GM23338 (cell line): ENCODE measurements at regions not wholly inside any gene's neighbourhood (a gene's known extent, or its start where the extent isn't known, plus 50 kb on each side); places are given as distances from the start of the nearest gene placed in this dataset.

ENCODE experiments used
- ATAC-seq: fragments of 200-7000 bp; cut with Tn5 transposase; 3 replicates; pipeline ENCODE4 v1.9.1; 2020
- DNase-seq: peaks from one replicate; pipeline ENCODE4 v3.0.0-alpha.2; 2015; ENCODE audit warnings: low spot score
- H2AFZ ChIP-seq: fragments of 200-600 bp; sonication (generic); 2 replicates; pipeline ENCODE4 v1.8.0; 2016; ENCODE audit warnings: antibody characterized with exemption, mild to moderate bottlenecking, moderate library complexity
- H3F3A ChIP-seq: fragments of 200-600 bp; sonication (generic); replicated peaks from 2 replicates; pipeline ENCODE4 v1.8.0; 2017; ENCODE audit warnings: antibody characterized with exemption, mixed run types, low read depth
- H3K27ac ChIP-seq: fragments of 200-600 bp; sonication (generic); 2 replicates; pipeline ENCODE4 v1.6.1; 2016; ENCODE audit warnings: low read depth
- H3K27me3 ChIP-seq: fragments of 200-600 bp; sonication (generic); 2 replicates; pipeline ENCODE4 v1.8.0; 2016; ENCODE audit warnings: mild to moderate bottlenecking, mixed run types, moderate library complexity; ENCODE audit not compliant: insufficient read depth
- H3K36me3 ChIP-seq: fragments of 200-600 bp; sonication (generic); 2 replicates; pipeline ENCODE4 v1.8.0; 2016; ENCODE audit warnings: mild to moderate bottlenecking; ENCODE audit not compliant: insufficient read depth
- H3K4me1 ChIP-seq: fragments of 200-600 bp; sonication (generic); 2 replicates; pipeline ENCODE4 v1.8.0; 2016; ENCODE audit warnings: mild to moderate bottlenecking, moderate library complexity; ENCODE audit not compliant: insufficient read depth
- H3K4me2 ChIP-seq: fragments of 200-600 bp; sonication (generic); 2 replicates; pipeline ENCODE4 v1.7.1; 2017; ENCODE audit warnings: mixed run types
- H3K4me3 ChIP-seq: fragments of 200-600 bp; sonication (generic); 2 replicates; pipeline ENCODE4 v1.6.1; 2016; ENCODE audit warnings: mixed run types
- H3K79me2 ChIP-seq: fragments of 200-600 bp; sonication (generic); replicated peaks from 2 replicates; pipeline ENCODE4 v1.8.0; 2017; ENCODE audit warnings: mild to moderate bottlenecking; ENCODE audit not compliant: insufficient read depth
- H3K9me2 ChIP-seq: fragments of 200-600 bp; sonication (generic); 2 replicates; pipeline ENCODE4 v1.8.0; 2017; ENCODE audit not compliant: insufficient read depth
- H4K20me1 ChIP-seq: fragments of 200-600 bp; sonication (generic); replicated peaks from 2 replicates; pipeline ENCODE4 v1.8.0; 2017; ENCODE audit warnings: mild to moderate bottlenecking; ENCODE audit not compliant: insufficient read depth
- H3K27ac Mint-ChIP-seq: 2 replicates; pipeline ENCODE4 v1.8.0; 2020; ENCODE audit warnings: inconsistent platforms, mild to moderate bottlenecking, moderate library complexity, mixed read lengths
- H3K27me3 Mint-ChIP-seq: 3 replicates; pipeline ENCODE4 v1.8.0; 2022; ENCODE audit warnings: low read depth, mild to moderate bottlenecking, moderate library complexity, mixed read lengths, inconsistent platforms; ENCODE audit not compliant: insufficient read depth, poor library complexity
- H3K36me3 Mint-ChIP-seq: 3 replicates; pipeline ENCODE4 v1.8.0; 2021; ENCODE audit warnings: low read depth, mild to moderate bottlenecking, inconsistent platforms, moderate library complexity, mixed read lengths
- H3K4me1 Mint-ChIP-seq: 3 replicates; pipeline ENCODE4 v1.8.0; 2020; ENCODE audit warnings: mild to moderate bottlenecking, inconsistent platforms, mixed read lengths
- H3K4me3 Mint-ChIP-seq: 3 replicates; pipeline ENCODE4 v1.8.0; 2021; ENCODE audit warnings: moderate library complexity, mild to moderate bottlenecking, inconsistent platforms, mixed read lengths
- H3K9me3 Mint-ChIP-seq: 3 replicates; pipeline ENCODE4 v1.8.0; 2020; ENCODE audit warnings: moderate library complexity, mild to moderate bottlenecking, inconsistent platforms, mixed read lengths
- CREB1 ChIP-seq: fragments of 250-450 bp; sonication (Bioruptor Pico); IDR thresholded peaks from 2 replicates; pipeline ENCODE4 v1.5.0; 2020; ENCODE audit warnings: low read depth, mild to moderate bottlenecking, moderate library complexity
- EZH2 ChIP-seq: fragments of 200-600 bp; sonication (generic); IDR thresholded peaks from one replicate; pipeline ENCODE4 v1.8.0; 2017; ENCODE audit warnings: antibody characterized with exemption, mild to moderate bottlenecking, low read depth; ENCODE audit not compliant: unreplicated experiment
- EZH2phosphoT487 ChIP-seq: fragments of 200-600 bp; sonication (generic); IDR thresholded peaks from one replicate; pipeline ENCODE4 v1.8.1; 2018; ENCODE audit warnings: antibody characterized with exemption; ENCODE audit not compliant: unreplicated experiment
- JUNB ChIP-seq: IDR thresholded peaks from one replicate; pipeline ENCODE4 v1.6.1; 2016; ENCODE audit warnings: antibody characterized with exemption; ENCODE audit not compliant: unreplicated experiment
- NANOG ChIP-seq: IDR thresholded peaks from 2 replicates; pipeline ENCODE4 v1.6.1; 2016; ENCODE audit warnings: antibody characterized with exemption, borderline replicate concordance
- POLR2AphosphoS5 ChIP-seq: IDR thresholded peaks from 2 replicates; pipeline ENCODE4 v1.6.1; 2016; ENCODE audit warnings: antibody characterized with exemption, low read depth
- STAT1 ChIP-seq: IDR thresholded peaks from one replicate; pipeline ENCODE4 v1.6.1; 2016; ENCODE audit warnings: antibody characterized with exemption; ENCODE audit not compliant: unreplicated experiment
- TF ChIP-seq, protein P1 (sequence below), 2 experiments: fragments of 200-600 bp in 1 of 2; sonication (generic) in 1 of 2; conservative IDR thresholded peaks; 2 replicates each; pipeline versions ENCODE4 v1.5.1 to v1.6.1; 2016 to 2017; ENCODE audit warnings: antibody characterized with exemption in 2 of 2, low read depth in 2 of 2, mild to moderate bottlenecking in 2 of 2, moderate library complexity in 1 of 2
- TF ChIP-seq, protein P2 (sequence below): fragments of 250-450 bp; sonication (Bioruptor Pico); IDR thresholded peaks from 2 replicates; pipeline ENCODE4 v1.5.0; 2020; ENCODE audit warnings: mild to moderate bottlenecking, moderate library complexity

DNA sequence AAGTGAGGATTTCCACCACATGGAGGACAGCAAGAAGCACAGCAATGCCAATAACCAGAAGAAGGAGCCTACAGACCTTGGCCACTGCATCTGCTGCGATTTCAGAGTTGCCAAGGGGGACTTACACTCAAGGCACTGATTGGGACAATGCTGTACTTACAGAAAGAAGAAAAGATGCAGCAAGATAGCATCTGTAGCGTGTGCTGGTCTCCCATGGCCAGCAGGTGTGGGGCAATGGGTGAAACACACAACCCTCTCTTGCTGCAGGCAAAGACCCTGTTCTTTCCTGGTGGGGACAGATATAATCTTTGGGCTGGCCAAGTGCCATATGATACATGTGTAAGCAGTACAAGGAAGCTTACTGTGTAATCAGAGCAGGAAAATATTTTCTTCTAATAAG lies 85.4 kb upstream of the GPR45 start:
- Mint-ChIP-seq H3K4me3 (no peak overlapping the region), H3K4me1 (no peaks in the 10 kb centered on the region), H3K9me3 (peaks cover 29% of the 10 kb centered on the region), H3K27ac (no peak overlapping the region), H3K36me3 (peaks cover 11% of the 10 kb centered on the region; the same call in 1 of the 3 replicates), H3K27me3 (no peaks in the 10 kb centered on the region)
- no peak overlapping the region for H3K4me2 ChIP-seq
- no peak overlapping the region for H3K27ac ChIP-seq
- no peak for TF ChIP-seq POLR2AphosphoS5
- no peak for TF ChIP-seq JUNB
- no peak for TF ChIP-seq CREB1 (CRISPR knock-in tag)
- no peak for TF ChIP-seq NANOG
- TF ChIP-seq EZH2, result no peak
- TF ChIP-seq EZH2phosphoT487, result no peak
- TF ChIP-seq, protein P1, sequence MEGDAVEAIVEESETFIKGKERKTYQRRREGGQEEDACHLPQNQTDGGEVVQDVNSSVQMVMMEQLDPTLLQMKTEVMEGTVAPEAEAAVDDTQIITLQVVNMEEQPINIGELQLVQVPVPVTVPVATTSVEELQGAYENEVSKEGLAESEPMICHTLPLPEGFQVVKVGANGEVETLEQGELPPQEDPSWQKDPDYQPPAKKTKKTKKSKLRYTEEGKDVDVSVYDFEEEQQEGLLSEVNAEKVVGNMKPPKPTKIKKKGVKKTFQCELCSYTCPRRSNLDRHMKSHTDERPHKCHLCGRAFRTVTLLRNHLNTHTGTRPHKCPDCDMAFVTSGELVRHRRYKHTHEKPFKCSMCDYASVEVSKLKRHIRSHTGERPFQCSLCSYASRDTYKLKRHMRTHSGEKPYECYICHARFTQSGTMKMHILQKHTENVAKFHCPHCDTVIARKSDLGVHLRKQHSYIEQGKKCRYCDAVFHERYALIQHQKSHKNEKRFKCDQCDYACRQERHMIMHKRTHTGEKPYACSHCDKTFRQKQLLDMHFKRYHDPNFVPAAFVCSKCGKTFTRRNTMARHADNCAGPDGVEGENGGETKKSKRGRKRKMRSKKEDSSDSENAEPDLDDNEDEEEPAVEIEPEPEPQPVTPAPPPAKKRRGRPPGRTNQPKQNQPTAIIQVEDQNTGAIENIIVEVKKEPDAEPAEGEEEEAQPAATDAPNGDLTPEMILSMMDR (conservative IDR thresholded peaks at IDR 0.05; ENCODE audit: low read depth in 2 of 2), result no peak
- TF ChIP-seq, protein P2, sequence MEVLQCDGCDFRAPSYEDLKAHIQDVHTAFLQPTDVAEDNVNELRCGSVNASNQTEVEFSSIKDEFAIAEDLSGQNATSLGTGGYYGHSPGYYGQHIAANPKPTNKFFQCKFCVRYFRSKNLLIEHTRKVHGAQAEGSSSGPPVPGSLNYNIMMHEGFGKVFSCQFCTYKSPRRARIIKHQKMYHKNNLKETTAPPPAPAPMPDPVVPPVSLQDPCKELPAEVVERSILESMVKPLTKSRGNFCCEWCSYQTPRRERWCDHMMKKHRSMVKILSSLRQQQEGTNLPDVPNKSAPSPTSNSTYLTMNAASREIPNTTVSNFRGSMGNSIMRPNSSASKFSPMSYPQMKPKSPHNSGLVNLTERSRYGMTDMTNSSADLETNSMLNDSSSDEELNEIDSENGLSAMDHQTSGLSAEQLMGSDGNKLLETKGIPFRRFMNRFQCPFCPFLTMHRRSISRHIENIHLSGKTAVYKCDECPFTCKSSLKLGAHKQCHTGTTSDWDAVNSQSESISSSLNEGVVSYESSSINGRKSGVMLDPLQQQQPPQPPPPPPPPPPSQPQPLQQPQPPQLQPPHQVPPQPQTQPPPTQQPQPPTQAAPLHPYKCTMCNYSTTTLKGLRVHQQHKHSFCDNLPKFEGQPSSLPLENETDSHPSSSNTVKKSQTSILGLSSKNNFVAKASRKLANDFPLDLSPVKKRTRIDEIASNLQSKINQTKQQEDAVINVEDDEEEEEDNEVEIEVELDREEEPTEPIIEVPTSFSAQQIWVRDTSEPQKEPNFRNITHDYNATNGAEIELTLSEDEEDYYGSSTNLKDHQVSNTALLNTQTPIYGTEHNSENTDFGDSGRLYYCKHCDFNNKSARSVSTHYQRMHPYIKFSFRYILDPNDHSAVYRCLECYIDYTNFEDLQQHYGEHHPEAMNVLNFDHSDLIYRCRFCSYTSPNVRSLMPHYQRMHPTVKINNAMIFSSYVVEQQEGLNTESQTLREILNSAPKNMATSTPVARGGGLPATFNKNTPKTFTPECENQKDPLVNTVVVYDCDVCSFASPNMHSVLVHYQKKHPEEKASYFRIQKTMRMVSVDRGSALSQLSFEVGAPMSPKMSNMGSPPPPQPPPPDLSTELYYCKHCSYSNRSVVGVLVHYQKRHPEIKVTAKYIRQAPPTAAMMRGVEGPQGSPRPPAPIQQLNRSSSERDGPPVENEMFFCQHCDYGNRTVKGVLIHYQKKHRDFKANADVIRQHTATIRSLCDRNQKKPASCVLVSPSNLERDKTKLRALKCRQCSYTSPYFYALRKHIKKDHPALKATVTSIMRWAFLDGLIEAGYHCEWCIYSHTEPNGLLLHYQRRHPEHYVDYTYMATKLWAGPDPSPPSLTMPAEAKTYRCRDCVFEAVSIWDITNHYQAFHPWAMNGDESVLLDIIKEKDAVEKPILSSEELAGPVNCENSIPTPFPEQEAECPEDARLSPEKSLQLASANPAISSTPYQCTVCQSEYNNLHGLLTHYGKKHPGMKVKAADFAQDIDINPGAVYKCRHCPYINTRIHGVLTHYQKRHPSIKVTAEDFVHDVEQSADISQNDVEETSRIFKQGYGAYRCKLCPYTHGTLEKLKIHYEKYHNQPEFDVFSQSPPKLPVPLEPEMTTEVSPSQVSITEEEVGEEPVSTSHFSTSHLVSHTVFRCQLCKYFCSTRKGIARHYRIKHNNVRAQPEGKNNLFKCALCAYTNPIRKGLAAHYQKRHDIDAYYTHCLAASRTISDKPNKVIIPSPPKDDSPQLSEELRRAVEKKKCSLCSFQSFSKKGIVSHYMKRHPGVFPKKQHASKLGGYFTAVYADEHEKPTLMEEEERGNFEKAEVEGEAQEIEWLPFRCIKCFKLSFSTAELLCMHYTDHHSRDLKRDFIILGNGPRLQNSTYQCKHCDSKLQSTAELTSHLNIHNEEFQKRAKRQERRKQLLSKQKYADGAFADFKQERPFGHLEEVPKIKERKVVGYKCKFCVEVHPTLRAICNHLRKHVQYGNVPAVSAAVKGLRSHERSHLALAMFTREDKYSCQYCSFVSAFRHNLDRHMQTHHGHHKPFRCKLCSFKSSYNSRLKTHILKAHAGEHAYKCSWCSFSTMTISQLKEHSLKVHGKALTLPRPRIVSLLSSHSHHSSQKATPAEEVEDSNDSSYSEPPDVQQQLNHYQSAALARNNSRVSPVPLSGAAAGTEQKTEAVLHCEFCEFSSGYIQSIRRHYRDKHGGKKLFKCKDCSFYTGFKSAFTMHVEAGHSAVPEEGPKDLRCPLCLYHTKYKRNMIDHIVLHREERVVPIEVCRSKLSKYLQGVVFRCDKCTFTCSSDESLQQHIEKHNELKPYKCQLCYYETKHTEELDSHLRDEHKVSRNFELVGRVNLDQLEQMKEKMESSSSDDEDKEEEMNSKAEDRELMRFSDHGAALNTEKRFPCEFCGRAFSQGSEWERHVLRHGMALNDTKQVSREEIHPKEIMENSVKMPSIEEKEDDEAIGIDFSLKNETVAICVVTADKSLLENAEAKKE (CRISPR knock-in tag), result no peak
- no peak for TF ChIP-seq STAT1
- no peak for ATAC-seq
- H3K9me2 ChIP-seq, result 0 out of 2 replicates have a peak, but pooled peaks cover 16% of the 10 kb centered on the region
- no peak overlapping the region for H2AFZ ChIP-seq
- no peaks in the 10 kb centered on the region for H4K20me1 ChIP-seq
- no peak for DNase-seq
- H3K4me1 ChIP-seq, result no peaks in the 10 kb centered on the region
- H3F3A ChIP-seq, result no peaks in the 10 kb centered on the region
- H3K27me3 ChIP-seq, result no peaks in the 10 kb centered on the region
- no peaks in the 10 kb centered on the region for H3K36me3 ChIP-seq
- no peaks in the 10 kb centered on the region for H3K79me2 ChIP-seq
- H3K4me3 ChIP-seq, result no peak overlapping the region
